H7 (cell line): ENCODE measurements at regions not wholly inside any gene's neighbourhood (a gene's known extent, or its start where the extent isn't known, plus 50 kb on each side); places are given as distances from the start of the nearest gene placed in this dataset.

ENCODE experiments used
- DNase-seq: peaks from one replicate; pipeline ENCODE4 v3.0.0; 2012
- H3K27me3 ChIP-seq: 2 replicates; pipeline ENCODE4 v1.6.0; 2011; ENCODE audit warnings: mild to moderate bottlenecking, low read length; ENCODE audit not compliant: control insufficient read depth, insufficient read depth
- H3K36me3 ChIP-seq: replicated peaks from 2 replicates; pipeline ENCODE4 v1.5.1; 2011; ENCODE audit warnings: low read length; ENCODE audit not compliant: control insufficient read depth, insufficient read depth
- H3K4me3 ChIP-seq: 2 replicates; pipeline ENCODE4 v1.5.1; 2011; ENCODE audit warnings: low read depth, mild to moderate bottlenecking, control low read depth, low read length, moderate library complexity; ENCODE audit not compliant: insufficient read depth

GRCh38 chr13:74084375-74084935 lies 49.7 kb downstream of the KLF12 start:
- no peak overlapping the region for H3K4me3 ChIP-seq
- no peaks in the 10 kb centered on the region for H3K27me3 ChIP-seq
- no peak for DNase-seq
- no peaks in the 10 kb centered on the region for H3K36me3 ChIP-seq

GRCh38 chr13:74082741-74083160 lies 51.5 kb downstream of the KLF12 start:
- no peak for DNase-seq
- Histone ChIP-seq H3K27me3 (no peaks in the 10 kb centered on the region), H3K36me3 (no peaks in the 10 kb centered on the region), H3K4me3 (no peak overlapping the region)

DNA sequence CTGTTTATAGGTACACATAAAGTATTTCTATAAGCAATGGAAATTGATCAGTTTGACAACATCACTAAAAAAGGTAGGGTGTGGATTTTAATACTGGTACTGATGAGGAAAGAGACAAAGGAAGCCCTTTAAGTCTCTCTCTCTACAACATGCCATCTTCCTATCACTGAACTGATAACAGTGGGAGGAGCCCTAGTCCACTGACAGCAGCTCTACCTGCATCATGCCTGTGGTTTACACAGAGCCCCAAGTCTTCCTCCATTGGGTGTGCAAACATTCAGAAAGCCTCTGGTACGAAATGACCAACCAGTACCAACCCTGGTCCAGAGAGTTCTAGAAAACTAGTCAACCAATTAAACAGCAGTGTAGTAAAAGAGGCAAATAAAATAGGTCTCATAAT lies 53.4 kb downstream of the KLF12 start:
- Histone ChIP-seq H3K36me3 (no peaks in the 10 kb centered on the region), H3K4me3 (no peak overlapping the region), H3K27me3 (no peaks in the 10 kb centered on the region)
- no peak for DNase-seq

DNA sequence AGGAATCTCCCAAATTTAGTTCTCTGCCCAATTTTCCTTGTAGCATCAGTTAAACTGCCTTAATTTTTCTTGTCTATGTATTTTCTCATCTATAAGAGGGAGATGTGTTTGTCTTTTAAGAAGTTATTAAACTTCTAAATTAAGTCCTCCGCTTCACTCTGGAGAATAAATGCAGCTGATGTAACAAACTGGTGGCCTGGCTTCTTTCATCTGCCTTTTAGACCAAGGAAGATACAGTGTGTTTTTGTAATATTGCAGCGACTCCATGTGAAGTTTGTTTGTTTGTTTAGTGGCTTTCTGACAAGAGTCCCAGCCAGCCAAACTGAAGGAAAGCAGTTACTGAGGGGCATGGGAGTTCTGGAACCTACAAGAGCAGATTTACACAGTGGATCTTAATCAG lies 56.4 kb downstream of the KLF12 start:
- no peaks in the 10 kb centered on the region for H3K36me3 ChIP-seq
- no peak overlapping the region for H3K4me3 ChIP-seq
- no peak for DNase-seq
- no peaks in the 10 kb centered on the region for H3K27me3 ChIP-seq

DNA sequence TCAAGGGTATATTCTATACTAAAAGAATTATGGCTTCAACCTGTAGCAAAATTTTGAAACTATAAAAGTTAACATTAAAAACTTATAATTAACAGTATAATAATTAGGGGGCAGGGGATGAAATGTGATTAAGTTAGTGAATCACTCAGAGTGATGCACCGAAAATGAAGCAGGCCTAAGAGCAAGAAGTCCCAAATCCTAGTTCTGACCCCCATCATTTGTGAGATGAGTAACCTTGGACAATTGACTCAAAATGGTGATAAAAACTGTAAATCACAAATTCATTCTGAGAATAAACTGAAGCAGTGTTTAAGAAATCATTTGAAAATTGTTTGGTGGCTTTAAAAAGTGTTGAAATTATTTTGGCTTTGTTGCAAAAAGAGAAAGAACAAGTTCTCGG lies 56.8 kb downstream of the KLF12 start:
- no peaks in the 10 kb centered on the region for H3K27me3 ChIP-seq
- no peak for DNase-seq
- no peaks in the 10 kb centered on the region for H3K36me3 ChIP-seq
- no peak overlapping the region for H3K4me3 ChIP-seq

- Histone ChIP-seq H3K36me3 (no peaks in the 10 kb centered on the region), H3K4me3 (no peak overlapping the region), H3K27me3 (no peaks in the 10 kb centered on the region)
- DNase-seq, result no peak
These were observed 59.5 kb downstream of the KLF12 start for GRCh38 chr13:74074723-74075122.

- DNase-seq, result no peak
- Histone ChIP-seq H3K36me3 (no peaks in the 10 kb centered on the region), H3K27me3 (no peaks in the 10 kb centered on the region), H3K4me3 (no peak overlapping the region)
These were observed 60.9 kb downstream of the KLF12 start for GRCh38 chr13:74073274-74073673.

DNA sequence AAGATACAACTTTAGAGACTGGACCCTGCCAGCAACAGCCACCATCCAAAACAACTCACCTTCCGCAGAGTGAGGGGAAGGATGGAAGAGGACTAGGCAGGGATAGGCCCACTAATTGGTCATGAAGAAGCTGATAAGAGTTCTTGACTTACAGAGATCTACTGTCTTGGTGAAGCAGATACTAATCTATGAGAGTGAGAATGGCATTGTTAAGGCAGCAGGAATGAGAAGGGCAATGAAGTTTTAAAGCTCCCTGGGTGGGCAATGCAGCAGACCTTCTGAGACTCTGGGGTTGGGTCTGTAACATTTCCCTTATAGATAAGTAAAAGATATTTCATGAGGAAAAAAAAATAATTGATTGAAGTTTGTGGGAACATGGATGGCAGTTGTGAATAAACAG lies 63.7 kb downstream of the KLF12 start:
- no peak overlapping the region for H3K4me3 ChIP-seq
- DNase-seq, result no peak

GRCh38 chr13:74070065-74070464 lies 64.1 kb downstream of the KLF12 start:
- DNase-seq, result no peak
- Histone ChIP-seq H3K36me3 (no peaks in the 10 kb centered on the region), H3K4me3 (no peak overlapping the region), H3K27me3 (no peaks in the 10 kb centered on the region)

More for the DNA sequence above, 63.7 kb downstream of the KLF12 start:
- Histone ChIP-seq H3K36me3 (no peaks in the 10 kb centered on the region), H3K27me3 (no peaks in the 10 kb centered on the region)

GRCh38 chr13:74068471-74068870 lies 65.7 kb downstream of the KLF12 start:
- H3K4me3 ChIP-seq, result no peak overlapping the region
- H3K27me3 ChIP-seq, result no peaks in the 10 kb centered on the region
- H3K36me3 ChIP-seq, result no peaks in the 10 kb centered on the region
- DNase-seq, result no peak

DNA sequence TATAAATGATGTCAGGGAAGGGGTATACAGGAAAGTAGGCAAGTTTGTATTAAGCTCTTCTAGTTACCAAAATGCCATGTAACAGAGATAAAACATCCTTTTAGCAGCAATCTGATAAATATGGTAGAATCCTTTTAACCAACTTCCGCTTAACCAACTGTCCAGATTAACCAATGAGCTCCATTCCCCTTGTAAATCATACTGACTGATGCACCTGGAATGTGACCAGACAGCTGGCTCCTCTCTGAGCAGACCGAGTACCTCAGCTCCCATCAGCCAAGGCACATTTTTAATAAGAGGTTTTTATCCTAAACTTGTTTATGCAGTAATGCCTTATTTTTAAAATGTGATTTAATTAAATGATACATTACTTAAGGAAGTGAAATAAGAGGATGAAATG lies 66.4 kb downstream of the KLF12 start:
- no peaks in the 10 kb centered on the region for H3K27me3 ChIP-seq
- no peaks in the 10 kb centered on the region for H3K36me3 ChIP-seq
- DNase-seq, result no peak
- no peak overlapping the region for H3K4me3 ChIP-seq

DNA sequence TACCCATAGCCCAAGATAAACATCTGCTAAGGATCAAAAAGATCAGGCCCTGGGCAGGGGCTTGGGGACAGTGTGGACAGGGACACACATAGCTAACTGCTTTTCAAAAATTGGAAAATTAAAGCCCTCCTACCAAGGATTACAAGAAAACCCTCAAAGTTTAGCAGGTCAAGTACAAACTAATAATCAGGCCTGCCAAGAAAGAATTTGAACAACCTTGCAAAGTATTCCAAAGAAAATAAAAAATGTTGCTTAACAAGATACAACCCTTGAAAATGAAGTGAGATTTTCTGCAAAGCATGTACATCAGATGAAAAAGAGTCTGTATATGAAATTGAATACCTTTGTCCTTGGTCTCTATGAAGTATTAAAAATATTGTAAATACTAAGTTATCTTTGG lies 67.3 kb downstream of the KLF12 start:
- no peak for DNase-seq
- H3K27me3 ChIP-seq, result no peaks in the 10 kb centered on the region

DNA sequence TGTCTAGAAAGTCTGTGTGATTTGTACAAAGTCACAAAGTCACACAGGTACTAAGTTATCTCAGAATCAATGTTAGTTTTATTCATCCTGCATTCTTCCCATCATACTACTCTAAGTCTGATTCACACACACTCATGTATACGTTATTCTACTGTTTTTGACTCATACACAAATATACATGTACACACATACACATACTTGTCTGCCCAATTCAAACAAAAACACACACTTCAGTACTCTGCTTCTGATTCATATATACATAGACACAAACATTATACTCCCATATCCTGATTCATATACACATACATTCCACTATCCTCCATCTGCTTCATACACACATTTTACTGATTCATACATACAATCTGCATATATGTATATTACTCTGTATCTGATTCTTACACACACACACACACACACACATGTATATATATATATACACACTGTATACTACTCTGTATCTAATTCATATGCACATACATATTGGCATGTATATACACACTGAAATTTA lies 69.3 kb downstream of the KLF12 start:
- H3K4me3 ChIP-seq, result no peak overlapping the region
- no peaks in the 10 kb centered on the region for H3K27me3 ChIP-seq
- DNase-seq, result no peak
- no peaks in the 10 kb centered on the region for H3K36me3 ChIP-seq

More for the DNA sequence above, 67.3 kb downstream of the KLF12 start:
- H3K4me3 ChIP-seq, result no peak overlapping the region
- no peaks in the 10 kb centered on the region for H3K36me3 ChIP-seq

- H3K4me3 ChIP-seq, result no peak overlapping the region
These were observed 70.6 kb downstream of the KLF12 start for GRCh38 chr13:74063533-74064100.

GRCh38 chr13:74062933-74063332 lies 71.3 kb downstream of the KLF12 start:
- no peak overlapping the region for H3K4me3 ChIP-seq
- H3K36me3 ChIP-seq, result no peaks in the 10 kb centered on the region
- DNase-seq, result no peak
- H3K27me3 ChIP-seq, result no peaks in the 10 kb centered on the region

More at GRCh38 chr13:74063533-74064100, 70.6 kb downstream of the KLF12 start:
- H3K27me3 ChIP-seq, result no peaks in the 10 kb centered on the region
- no peaks in the 10 kb centered on the region for H3K36me3 ChIP-seq
- no peak for DNase-seq
